NCI-H1048 (cell line): ENCODE measurements at regions not wholly inside any gene's neighbourhood (a gene's known extent, or its start where the extent isn't known, plus 50 kb on each side); places are given as distances from the start of the nearest gene placed in this dataset.
"Not testable (repeated sequence)": the region's sequence is repeated elsewhere in the genome, so short reads cannot be mapped to it uniquely, and the experiment has no call there.

Experiments
- DNase-seq: peaks from one replicate; lab custom pipeline; 2025; lab: John Stamatoyannopoulos, UW

DNA sequence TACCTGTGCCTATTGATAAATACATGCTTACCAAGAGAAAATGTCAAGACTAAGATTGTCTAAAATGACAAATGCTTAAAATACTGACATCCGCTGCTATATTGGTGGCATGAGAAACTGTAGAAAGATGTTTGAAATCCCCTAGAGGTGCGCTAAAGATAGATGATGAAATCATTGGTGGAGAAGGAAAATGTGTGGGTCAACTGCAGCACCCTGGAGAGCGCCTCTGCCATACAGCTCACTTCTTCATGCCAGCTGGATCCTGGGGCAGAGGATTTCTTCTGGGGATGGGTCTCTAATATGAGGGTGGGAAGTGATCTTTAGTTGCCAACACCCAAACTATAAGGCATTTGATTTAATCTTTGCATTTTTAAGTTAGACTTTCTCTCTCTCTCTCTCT, 680.4 kb upstream of the POM121L12 start:
- DNase-seq = no peak

DNA sequence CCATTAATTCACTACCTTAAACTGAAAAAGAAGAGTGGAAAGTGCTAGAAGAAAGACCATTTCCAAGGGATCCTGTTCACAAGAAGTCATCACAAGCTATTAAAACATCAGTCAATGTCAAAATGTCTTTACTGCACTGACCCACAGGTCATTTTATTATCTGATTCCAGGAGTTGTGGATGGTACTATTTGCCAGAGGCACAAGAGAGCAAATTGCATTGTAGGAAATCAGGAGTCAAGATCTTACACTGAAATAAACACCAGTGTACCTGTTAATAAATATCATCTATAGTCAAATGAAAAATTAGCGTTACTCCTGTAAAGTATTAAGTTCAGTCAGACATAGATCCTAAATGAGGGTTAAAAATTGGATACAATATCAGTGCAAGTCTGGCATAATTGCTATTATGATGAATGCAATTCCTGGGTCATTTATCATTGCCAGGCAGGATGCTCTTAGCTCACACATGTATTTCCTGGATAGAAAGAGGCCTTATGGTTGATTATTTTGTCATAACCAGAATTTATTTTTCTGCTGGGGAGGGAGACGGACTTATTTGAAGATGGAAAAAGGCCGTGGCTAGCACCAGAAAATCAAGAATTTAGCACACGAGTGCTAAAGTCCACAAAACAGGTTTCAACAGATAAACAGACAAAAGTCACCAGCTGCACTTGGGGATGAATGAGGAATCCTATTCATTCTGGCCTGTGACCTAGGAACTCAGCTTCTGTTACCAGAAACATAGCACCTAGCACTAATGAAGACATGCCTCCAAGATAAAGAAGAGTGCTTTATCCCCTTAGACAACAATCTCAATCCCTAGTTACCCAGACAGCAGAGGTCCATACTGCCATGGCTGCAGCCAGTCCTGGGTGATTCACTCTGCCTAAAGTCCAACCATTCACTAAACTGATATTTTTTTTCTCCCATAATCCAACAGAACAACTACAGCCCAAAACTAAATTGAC, 683.1 kb upstream of the POM121L12 start:
- no peak for DNase-seq

DNA sequence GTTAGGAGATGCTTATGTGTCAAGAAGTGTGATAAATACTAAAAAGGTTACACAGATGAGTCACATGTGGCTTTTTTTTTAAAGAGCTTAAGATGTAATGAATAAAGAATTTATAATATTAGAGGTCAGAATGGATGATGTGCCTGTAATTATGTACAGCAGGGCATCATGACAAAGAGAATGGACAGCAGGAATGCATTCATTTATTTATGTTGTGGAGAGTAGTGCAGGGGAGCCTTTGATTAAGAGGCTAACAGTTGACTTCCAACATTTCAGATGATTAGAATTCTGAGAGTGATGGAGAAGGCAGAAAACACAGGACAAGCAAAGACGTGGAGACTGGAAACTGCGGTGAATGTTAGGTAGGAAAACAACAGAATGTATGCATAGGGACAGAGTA, 691.4 kb upstream of the POM121L12 start:
- no peak for DNase-seq

DNA sequence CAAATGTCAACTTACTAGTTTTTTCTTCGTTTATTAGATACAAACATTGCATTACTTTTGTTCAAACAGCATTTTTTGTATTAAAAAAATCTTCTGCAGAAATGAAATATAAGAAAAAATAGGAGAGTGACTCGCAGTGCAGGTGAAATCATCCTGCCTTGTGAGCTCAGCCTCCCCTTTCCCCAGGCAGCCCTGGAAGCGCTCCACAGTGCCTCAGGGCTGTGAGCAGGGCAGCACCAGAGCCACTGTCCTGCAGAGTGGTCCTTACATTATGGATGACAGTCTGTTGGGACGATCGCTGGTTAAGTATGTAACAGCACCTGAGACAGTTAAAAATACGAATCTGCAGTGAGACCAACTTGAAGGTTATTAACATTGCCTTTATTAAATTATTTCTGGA, 695.4 kb upstream of the POM121L12 start:
- no peak for DNase-seq

DNA sequence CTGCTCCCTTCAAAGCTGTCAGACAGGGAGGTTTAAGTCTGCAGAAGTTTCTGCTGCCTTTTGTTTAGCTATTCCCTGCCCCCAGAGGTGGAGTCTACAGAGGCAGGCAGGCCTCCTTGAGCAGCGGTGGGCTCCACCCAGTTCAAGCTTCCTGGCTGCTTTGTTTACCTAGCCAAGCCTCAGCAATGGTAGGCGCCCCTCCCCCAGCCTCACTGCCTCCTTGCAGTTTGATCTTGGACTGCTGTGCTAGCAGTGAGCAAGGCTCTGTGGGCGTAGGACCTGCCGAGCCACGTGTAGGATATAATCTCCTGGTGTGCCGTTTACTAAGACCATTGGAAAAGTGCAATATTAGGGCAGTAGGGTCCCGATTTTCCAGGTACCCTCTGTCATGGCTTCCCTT, 707.1 kb upstream of the POM121L12 start:
- DNase-seq = not testable (repeated sequence)

DNA sequence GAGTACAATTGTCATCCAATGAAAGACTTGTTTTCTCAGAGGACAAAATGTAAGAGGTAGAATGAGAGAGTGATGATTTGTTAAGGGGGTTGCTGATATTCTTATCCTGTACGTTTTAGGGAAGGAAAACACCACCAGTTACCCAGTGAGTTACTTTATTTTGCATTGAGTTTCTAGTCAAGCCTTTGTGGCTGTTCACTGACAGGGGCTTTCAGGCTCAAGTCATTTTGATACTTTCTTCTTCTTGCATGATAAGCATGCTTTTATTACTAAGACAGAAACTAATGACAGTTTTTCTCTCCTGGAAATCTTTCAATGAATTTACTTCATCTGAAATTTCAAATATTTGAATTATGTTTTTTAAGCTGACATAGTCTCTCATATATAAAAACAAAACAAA, 710.2 kb upstream of the POM121L12 start:
- DNase-seq = no peak

DNA sequence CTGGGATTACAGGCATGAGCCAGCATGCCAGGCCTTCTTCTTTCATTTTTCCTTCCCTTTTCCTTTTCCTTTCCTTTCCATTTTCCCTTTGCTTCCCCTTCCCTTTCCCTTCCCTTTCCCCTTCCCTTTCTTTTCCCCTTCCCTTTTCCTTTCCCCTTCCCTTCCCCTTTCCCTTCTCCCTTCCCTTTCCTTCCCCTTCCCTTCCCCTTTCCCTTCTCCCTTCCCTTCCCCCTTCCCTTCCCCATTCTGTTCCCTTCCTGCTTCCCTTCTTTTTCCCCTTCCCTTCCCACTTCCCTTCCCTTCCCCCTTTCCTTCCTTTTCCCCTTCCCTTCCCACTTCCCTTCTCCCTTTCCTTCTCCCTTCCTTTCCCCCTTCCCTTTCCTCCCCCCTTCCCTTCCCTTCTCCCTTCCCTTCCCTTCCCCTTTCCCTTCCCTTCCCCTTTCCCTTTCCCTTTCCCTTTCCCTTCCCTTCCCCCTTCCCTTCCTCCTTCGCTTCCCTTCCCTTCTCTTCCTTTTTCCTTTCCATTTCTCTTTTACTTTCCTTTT, 712.2 kb upstream of the POM121L12 start:
- no peak for DNase-seq

DNA sequence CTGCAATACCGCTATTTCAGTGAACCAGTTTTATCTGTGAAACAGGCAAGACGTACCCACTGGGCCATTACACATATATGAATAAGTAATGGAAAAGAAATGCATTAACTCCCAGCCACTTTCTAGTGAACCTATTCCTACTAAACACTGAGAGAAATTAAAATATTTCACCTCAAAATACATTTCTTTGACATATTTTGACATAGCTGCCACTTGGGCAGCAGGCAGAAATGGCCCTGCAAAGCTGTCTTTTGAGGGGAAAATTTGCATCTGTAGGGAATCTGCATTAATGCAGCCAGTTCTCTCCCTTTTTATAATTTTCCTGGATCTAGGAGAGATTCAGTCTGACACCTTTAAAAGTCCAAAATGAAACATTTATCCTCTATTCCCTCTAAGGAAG, 714.8 kb upstream of the POM121L12 start:
- DNase-seq = no peak

DNA sequence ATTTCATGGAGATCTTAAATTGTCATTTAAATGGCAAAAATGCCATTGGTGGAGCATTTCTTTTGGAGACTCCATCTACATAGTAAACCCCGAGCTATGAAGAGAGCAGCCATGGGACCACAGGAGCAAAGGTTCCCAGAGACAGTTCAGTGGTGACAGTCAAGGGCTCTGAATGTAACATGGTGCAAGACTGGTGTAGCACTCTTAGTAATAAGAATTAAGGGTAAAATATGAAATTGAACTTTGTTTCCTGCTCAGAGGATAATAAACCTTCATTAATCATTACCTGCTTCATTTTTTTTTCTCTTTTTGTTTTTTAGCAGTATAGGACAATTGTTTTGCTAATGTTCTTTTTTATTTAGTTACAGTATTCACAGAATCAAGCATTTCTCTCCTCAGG, 717.5 kb upstream of the POM121L12 start:
- DNase-seq = no peak

DNA sequence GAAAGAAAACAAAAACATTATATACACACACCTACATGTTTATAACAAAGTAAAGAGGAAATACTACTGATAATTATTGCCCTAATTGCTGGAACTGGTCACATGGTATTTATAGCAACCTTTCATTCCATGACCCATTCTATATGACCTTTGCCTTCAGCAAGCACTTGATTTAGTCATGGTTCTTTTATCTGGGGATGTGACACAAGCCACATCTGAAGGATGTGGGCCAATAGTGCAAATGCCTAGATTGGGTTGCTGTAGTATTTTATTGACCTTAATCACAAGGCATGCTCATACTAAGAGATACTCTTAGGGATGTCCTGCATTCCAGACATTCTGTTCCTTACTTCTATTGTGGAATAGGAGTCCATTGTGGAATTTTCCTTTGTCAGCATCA, 723.5 kb upstream of the POM121L12 start:
- no peak for DNase-seq

DNA sequence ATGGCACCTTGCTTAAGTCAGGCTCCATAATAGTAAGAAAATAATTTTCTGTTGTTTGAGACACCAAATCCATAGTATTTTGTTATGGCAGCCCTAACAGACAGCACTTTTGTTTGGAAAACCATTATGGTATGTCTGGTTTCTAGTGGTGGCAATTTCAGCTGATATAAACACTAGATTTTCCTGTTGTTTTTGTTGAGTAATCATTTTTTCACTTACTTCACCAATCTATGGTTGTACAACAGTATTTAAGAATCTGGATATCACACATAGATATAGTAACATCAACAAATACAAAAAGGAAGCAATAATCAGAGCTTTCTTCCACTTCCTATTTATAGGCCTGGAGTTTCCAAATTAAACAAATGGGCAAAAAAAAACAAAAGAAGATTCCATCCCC, 725.8 kb upstream of the POM121L12 start:
- DNase-seq = no peak

DNA sequence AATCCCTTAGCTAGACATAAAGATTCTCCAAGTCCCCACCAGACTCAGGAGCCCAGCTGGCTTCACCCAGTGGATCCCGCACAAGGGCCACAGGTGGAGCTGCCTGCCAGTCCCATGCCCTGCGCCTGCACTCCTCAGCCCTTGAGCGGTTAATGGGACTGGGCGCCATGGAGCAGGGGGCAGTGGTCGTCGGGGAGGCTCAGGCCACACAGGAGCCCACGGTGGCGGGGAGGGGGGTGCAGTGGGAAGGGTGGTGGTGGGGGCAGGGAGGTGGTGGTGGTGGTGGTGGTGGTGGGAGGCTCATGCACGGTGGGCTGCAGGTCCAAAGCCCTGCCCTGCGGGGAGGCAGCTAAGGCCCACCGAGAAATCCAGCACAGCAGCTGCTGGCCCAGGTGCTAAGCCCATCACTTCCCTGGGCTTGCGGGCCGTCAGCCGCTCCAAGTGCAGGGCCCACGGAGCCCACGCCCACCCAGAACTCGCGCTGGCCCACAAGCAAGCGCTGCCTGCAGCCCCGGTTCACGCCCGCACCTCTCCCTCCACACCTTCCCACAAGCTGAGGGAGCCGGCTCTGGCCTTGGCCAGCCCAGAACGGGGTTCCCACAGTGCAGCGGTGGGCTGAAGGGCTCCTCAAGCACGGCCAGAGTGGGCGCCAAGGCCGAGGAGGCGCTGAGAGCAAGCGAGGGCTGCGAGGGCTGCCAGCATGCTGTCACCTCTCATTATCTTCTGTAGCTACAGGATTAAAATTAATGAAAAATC, 732.5 kb upstream of the POM121L12 start:
- DNase-seq = no peak

DNA sequence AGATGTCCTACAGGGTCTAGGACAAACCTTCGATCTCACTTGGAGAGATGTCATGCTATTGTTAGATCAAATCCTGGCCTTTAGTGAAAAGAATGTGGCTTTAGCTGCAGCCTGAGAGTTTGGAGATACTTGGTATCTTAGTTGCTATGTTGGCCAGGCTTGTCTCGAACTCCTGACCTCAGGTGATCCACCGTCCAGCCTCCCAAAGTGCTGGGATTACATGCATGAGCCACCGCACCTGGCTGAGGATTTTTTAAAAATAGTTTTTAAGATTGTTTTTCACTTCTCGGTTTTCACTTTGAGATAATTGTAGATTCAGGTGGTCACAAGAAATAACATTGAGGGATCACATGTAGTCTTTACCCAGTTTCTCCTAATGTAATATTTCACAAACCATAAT, 738.3 kb upstream of the POM121L12 start:
- no peak for DNase-seq

DNA sequence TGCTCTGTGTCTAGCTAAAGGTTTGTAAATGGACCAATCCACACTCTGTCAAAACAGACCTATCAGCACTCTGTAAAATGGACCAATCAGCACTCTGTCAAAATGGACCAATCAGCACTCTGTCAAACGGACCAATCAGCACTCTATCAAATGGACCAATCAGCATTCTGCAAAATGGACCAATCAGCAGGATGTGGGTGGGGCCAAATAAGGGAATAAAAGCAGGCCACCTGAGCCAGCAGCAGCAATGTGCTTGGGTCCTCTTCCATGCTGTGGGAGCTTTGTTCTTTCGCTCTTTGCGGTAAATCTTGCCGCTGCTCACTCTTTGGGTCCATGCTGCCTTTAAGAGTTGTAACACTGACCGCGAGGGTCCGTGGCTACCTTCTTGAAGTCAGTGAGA, 740.5 kb upstream of the POM121L12 start:
- no peak for DNase-seq

DNA sequence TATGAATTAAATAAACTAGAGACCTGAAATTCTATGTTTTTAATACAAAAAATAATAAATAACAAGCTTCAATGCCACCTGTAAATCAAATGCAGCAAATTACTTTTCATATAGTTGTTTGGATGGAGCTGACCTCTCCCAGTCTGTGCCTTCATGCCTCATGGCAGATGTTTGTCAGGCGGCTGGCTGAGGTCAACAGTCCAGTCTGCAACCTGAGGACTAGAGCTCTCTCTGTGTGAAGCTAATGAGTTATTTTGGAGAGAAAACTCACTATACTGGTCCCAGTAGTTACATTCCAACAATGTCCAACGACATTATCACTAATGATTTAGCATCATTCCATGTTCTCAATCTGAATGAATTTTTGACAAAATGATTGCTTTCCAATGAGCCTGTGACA, 746.2 kb upstream of the POM121L12 start:
- no peak for DNase-seq

DNA sequence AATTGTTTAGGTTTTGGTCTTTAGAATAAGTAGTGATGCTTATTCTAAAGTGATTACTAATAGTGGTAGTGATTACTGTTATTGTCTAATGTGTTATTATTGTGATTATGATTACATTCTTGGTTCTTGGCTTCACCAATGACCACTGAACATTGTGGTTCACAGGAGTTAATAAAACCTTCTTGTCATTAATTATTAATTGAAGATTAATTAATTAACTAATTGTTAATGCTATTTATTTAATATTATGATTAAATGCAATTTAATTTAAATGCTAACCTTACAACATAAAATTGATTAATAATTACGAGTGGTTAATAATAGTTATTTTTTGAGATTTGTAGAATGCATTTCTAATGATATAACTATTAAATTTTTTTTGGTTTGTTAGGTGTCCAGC, 747.7 kb upstream of the POM121L12 start:
- no peak for DNase-seq

DNA sequence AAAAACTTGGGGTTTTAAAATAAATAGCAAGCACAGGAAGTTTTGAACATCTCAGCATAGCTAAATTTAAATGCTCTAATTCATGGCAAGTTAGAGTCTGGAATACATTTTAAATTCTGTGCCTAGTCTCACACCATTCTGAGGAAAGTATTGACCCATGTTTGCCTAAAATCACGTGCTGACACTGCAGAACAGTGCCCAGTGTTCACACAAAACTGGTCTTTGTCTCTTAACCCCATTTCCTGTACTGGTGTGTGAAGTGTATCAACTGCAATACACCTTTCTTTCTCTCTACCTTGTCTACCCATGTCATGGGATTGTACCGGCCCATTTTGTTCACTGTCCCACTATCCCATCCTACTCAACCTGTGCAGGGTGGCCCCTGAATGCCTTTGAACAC, 749.7 kb upstream of the POM121L12 start:
- no peak for DNase-seq

DNA sequence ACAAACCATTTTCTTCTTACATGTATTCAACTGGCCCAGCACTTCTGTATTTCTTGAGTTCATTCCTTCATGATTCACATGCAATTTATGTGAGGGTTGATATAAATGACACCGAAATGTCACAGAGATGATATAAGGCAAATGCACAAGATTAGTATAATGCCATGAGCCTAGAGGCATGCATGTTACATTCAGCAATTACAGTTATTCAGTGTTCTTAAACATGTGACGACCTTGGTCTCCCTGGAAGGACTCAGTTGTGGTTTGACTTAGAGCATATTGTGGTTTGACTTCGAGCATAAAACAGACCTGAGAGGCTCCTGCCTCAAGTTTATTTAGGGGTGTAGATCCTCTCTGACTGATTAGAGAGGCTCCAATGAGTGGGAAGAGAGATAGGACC, 752.1 kb upstream of the POM121L12 start:
- no peak for DNase-seq

DNA sequence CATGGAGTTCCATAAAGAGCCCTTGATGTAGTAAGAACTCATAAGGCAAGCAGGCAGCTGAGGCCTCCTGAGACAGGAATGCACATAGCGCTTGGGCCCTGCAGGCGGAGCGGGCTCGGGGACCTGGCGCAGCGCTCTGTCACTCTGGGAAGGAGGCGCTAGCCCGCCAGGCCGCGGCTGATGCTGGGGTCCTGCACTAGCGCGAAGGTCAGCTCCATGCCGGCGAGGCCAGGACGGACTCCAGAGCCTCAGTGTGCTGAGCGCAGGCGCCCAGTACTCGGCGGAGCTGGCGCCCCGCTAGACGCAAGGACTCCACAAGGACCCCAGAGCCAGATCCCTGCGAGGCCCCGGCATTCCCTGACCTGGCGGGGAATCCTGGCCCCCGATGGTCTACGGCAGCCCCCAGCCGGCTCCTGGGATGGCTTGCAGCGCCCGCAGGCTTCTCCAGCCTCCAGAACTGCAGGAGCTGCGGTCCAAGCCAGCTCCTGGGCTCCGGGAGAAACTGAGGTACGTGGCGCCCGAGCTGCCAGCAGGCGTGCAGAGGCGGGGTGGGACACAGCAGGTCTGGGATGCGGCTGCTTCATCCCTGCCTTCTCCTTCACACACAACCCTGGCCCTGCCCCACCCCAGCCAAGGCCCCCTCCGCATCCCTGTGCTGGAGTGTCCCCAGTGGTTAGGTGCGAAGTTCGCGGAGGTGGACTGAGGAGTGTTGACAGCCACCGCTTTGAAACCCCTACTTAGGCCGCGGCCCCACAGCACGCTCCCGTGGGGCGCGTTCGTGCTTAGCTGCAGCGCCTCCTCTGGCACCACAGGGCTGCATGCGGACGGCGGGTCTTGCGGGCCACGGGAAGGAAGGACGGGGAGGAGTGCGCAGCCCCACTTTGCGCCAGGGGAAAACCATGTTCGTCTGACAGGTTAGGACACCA, 761.5 kb upstream of the POM121L12 start:
- DNase-seq = no peak

DNA sequence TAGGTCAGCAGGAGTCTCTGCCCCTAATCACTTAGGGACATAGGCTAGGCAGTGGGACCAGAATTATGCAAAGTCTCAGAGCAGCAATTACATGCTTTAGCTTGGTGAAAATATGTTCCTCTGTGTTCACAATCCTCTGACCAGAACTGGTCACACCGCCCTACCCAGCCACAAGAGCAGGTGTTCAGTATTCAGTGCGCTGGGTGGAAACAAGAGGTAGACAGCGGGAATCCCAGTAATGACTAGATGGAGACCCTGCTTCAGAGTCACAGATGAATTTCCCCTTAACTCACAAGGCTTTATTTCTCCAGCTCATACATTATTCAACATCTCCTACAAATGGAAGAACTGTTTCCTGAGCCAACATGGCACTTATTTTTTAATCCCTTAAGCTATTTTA, 763.7 kb upstream of the POM121L12 start:
- no peak for DNase-seq

DNA sequence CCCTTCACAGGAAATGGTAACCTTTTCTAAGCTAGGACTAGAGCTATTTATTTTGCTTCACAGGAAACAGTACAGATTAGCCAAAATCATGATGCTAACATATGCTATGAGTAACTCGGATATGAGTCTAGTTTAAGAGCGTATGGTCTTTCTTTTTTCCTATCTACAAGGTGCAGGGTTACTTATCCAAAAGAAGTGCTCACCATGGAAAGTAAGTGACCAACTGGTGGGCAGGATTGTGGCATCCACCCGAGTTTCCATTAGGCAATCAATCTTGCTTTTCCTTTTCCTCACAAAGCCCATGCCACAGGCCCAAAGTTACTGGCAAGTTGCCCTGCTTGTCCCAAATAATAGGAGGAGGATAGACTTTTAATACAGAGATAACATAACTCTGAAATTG, 765.1 kb upstream of the POM121L12 start:
- no peak for DNase-seq

DNA sequence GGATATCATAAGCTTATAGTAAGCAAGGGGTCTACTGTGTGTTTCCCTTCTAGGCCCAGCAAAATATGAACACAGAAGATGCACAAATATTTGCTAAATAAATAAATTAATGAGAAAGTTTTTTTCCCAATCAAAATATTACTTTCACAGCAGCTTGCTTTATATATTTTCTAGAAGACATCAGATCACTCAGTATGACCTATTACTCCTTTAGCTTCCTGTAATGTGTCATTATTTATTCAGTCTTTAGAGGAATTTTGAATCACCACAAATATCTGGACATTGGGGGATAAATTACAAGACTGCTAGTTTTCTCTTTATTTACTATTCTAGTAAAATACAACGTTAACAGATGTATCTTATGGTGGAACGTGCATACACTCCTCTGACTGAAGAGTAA, 765.8 kb upstream of the POM121L12 start:
- DNase-seq = no peak
